ENCODE measurements at regions not wholly inside any gene's neighbourhood (a gene's known extent, or its start where the extent isn't known, plus 50 kb on each side); places are given as distances from the start of the nearest gene placed in this dataset.

GRCh38 chr12:19837543-19837942 is 398.3 kb downstream of the AEBP2 start:
- DNase-seq (ENCODE audit: low read depth): no peak
- no peak for TF ChIP-seq CTCF (conservative IDR thresholded peaks at IDR 0.05; ENCODE audit: control insufficient read depth, insufficient read depth, low read depth, low read length)
- H3K4me3 ChIP-seq (ENCODE audit: control insufficient read depth, low read depth, low read length): no peak overlapping the region

DNA sequence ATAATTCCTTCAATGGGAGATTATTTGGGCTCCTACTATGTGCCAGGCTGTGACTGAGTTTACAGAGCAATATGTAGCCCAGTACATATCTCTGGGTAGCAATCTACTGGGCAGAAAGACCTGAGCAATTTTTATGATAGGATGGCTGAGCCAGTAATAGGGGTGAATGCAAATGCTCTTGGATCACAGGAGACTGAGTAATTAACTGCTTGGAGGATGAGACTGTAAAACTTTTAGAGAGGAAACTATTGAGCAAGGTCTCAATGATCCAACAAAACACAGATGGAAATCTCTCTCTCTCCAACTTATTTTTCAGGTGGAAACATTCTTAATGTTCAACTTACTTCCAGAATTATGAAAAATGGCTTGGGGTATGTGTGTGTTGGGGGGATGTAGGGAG is 402.2 kb downstream of the AEBP2 start:
- peak; percentile 52 for DNase-seq (ENCODE audit: low read depth)
- no peak for TF ChIP-seq CTCF (conservative IDR thresholded peaks at IDR 0.05; ENCODE audit: control insufficient read depth, insufficient read depth, low read depth, low read length)
- H3K4me3 ChIP-seq (ENCODE audit: control insufficient read depth, low read depth, low read length): no peak overlapping the region

DNA sequence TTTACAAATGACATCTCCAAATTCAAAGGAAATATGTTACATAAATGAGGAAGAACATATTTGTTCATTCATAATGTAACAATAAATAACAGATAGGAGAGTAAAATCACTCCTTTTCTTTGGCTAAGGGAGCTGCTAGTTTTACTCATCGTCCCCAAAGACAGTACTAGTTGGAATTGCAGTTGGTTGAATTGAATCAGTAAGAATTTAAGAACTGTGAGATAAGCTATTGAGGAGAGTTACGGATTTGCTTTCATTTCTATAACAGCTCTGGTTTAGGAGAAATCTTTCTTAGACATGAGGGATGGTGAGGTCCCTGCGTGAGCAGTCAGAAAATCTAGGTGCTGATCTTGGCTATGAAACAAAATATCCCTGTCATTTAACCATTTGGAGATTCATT is 402.8 kb downstream of the AEBP2 start:
- H3K4me3 ChIP-seq (ENCODE audit: control insufficient read depth, low read depth, low read length): no peak overlapping the region
- TF ChIP-seq CTCF (conservative IDR thresholded peaks at IDR 0.05; ENCODE audit: control insufficient read depth, insufficient read depth, low read depth, low read length): no peak

GRCh38 chr12:19844224-19844623 is 404.9 kb downstream of the AEBP2 start:
- H3K4me3 ChIP-seq (ENCODE audit: control insufficient read depth, low read depth, low read length): no peak overlapping the region
- no peak for TF ChIP-seq CTCF (conservative IDR thresholded peaks at IDR 0.05; ENCODE audit: control insufficient read depth, insufficient read depth, low read depth, low read length)
- DNase-seq (ENCODE audit: low read depth): no peak

More for the DNA sequence above, 402.8 kb downstream of the AEBP2 start:
- DNase-seq (ENCODE audit: low read depth): peak; percentile 18

DNA sequence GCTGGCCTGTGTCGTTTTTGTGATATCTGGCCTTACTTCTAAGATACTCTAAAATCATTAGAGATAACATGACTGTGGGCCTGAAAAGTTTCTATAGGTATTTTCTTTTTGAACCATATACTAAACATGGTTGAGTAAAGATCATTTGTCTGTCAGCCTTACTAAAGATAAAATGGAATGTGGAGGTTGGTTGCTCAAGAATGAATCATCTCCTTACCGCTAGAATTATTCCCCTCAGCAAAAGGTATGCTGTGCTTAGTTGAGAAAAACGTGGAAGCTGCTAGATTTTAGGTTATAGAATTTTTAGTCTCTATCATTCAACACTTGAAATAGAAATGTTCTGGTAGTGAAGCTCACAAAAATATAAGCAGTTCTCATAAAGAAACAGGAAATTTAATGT is 407.3 kb downstream of the AEBP2 start:
- peak; percentile 72 for DNase-seq (ENCODE audit: low read depth)
- TF ChIP-seq CTCF (conservative IDR thresholded peaks at IDR 0.05; ENCODE audit: control insufficient read depth, insufficient read depth, low read depth, low read length): no peak
- H3K4me3 ChIP-seq (ENCODE audit: control insufficient read depth, low read depth, low read length): no peak overlapping the region

DNA sequence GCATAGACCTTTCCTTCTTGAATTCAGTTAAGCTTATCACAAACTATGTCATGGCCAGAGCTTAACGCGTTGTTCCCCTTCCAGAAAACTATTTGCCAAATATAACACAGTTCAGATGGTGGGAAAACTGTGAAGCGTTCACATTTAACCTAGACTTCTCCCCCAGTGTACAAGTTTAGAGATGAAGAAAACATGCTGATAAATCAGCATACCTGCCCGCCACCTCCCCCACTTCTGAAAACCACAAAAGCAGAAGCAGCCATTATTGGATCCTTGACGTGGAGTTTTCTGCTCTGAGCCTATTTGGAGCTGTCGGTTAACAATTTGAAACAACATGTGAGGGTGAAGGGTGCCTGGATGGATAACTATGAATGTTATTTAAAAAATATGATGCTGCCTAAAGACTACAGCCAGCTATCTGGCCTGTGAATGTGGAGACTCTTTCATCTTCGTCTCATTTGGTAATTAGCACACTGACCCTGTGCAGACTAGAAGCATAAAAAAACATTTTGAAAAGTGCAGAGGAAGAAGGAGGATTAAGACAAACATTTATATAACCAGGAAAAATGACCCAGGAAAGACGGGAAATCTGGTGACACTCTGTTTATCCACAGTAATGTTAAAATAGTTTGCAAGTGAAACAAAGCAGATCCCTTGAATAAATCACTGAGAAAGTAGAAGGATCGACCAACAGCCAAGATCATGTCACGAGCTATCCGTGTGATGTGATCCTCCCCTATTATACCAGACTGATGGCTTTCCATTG is 408.2 kb downstream of the AEBP2 start:
- no peak overlapping the region for H3K4me3 ChIP-seq (ENCODE audit: control insufficient read depth, low read depth, low read length)
- peak; percentile 67 for DNase-seq (ENCODE audit: low read depth)
- no peak for TF ChIP-seq CTCF (conservative IDR thresholded peaks at IDR 0.05; ENCODE audit: control insufficient read depth, insufficient read depth, low read depth, low read length)
